Stomach (tissue), 8 donors: ENCODE measurements at regions not wholly inside any gene's neighbourhood (a gene's known extent, or its start where the extent isn't known, plus 50 kb on each side); places are given as distances from the start of the nearest gene placed in this dataset.
A peak's percentile ranks its signal among the peaks of the same experiment; 100 is the strongest.

Experiments used
- DNase-seq, 2 donors: peaks; one replicate each; pipeline versions ENCODE4 v3.0.0 to v3.0.0-alpha.2; 2013 to 2019
- H3K27ac ChIP-seq, 5 donors: fragments of 200-600 bp in 4 of 5; sonication (generic) in 4 of 5; one replicate each; pipeline ENCODE4 v1.5.1; 2013 to 2019; ENCODE audit warnings: mild to moderate bottlenecking in 1 of 5, moderate library complexity in 1 of 5
- H3K27me3 ChIP-seq, 3 donors: fragments of 200-600 bp; sonication (generic); one replicate each; pipeline ENCODE4 v1.5.1; 2017 to 2019; ENCODE audit warnings: mixed run types in 1 of 3
- H3K36me3 ChIP-seq, 4 donors: fragments of 200-600 bp; sonication (generic); 1 replicate in 3 of 4; 2 replicates in 1 of 4; pipeline ENCODE4 v1.5.1; 2016 to 2019
- H3K4me1 ChIP-seq, 4 donors: fragments of 200-600 bp; sonication (generic); one replicate each; pipeline ENCODE4 v1.5.1; 2016 to 2019
- H3K4me3 ChIP-seq, 4 donors: fragments of 200-600 bp; sonication (generic) in 3 of 4; one replicate each; pipeline ENCODE4 v1.5.1; 2016 to 2019; ENCODE audit warnings: mild to moderate bottlenecking in 1 of 4
- H3K9me3 ChIP-seq, 4 donors: fragments of 200-600 bp; sonication (generic); one replicate each; pipeline ENCODE4 v1.5.1; 2016 to 2019
- CTCF ChIP-seq, 7 experiments: fragments of 450-650 bp in 4 of 7; fragments of 200-600 bp in 3 of 7; sonication (generic) in 3 of 7; IDR thresholded peaks; one replicate each; pipeline ENCODE4 v1.5.1; 2016 to 2019; ENCODE audit warnings: antibody characterized with exemption in 7 of 7, control low read depth in 2 of 7, mild to moderate bottlenecking in 1 of 7
- EP300 ChIP-seq: sonication (generic); formaldehyde crosslinking; IDR thresholded peaks from one replicate; pipeline ENCODE4 v1.6.1; 2017; ENCODE audit warnings: antibody characterized with exemption
- POLR2A ChIP-seq, 4 donors: fragments of 450-650 bp; IDR thresholded peaks; one replicate each; pipeline ENCODE4 v1.6.1; 2016; ENCODE audit warnings: antibody characterized with exemption in 4 of 4, control low read depth in 2 of 4, mild to moderate bottlenecking in 1 of 4, moderate library complexity in 1 of 4
- POLR2AphosphoS5 ChIP-seq, 3 donors: sonication (generic); formaldehyde crosslinking; IDR thresholded peaks; one replicate each; pipeline ENCODE4 v1.6.1; 2016; ENCODE audit warnings: antibody characterized with exemption in 3 of 3
- WGBS, 5 donors: extraction: QIAGEN DNeasy Blood & Tissue Kit in 3 of 5; methylation state at CpG; one replicate each; pipeline versions ENCODE4 v1.1.5 to v1.1.7; 2013 to 2018; 5-methylcytosine and 5-hydroxymethylcytosine counted together
- intact Hi-C: fragments of 100-400 bp; cut with DNase I; formaldehyde crosslinking; loops from one replicate; pipeline ENCODE4 v1.15.1; 2023; ENCODE audit warnings: low total_unique reads
- donor health status: healthy with polysubstance abuse.
- donor health status: Bipolar disorder and iron deficiency.
- donor health status: healthy.

DNA sequence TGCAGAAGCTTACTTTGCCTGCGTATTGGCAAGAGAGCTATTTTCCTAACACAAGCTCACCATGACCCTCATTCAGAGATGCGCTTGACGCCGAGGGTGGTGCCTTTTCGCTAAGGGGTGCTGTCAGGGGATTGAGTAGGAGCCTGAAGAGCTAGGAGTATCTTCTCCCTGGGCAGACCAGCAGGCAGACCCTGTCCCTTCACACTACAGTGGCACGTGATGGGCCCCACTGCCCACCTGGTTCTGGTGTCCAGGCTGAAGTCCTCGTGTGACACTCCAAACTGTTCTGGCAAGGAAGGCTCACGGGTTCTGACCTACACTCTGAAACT is 198.3 kb downstream of the AUH start:
- no peak for DNase-seq
- TF ChIP-seq POLR2A (IDR thresholded peaks at IDR 0.05) (no peak), CTCF (IDR thresholded peaks at IDR 0.05) (no peak), EP300 (no peak), POLR2AphosphoS5 (IDR thresholded peaks at IDR 0.05) (no peak)
- no peak overlapping the region for H3K4me3 ChIP-seq
- peaks cover 15 to 56% (median 31%) of the 10 kb centered on the region in 4 donors for H3K4me1 ChIP-seq
- H3K36me3 ChIP-seq, result no peaks in the 10 kb centered on the region
- no peaks in the 10 kb centered on the region for H3K27me3 ChIP-seq
- WGBS, 5 donors, result 78 to 84% (median 80%) methylated on average over 8 of the region's 8 CpGs
- intact Hi-C loops, result no loop called here
- peak overlapping the region; percentile 39 to 75 (median 59) for H3K27ac ChIP-seq
- no peaks in the 10 kb centered on the region for H3K9me3 ChIP-seq

- Histone ChIP-seq H3K4me3 (no peak overlapping the region), H3K36me3 (no peaks in the 10 kb centered on the region), H3K27ac (peak overlapping the region; percentile 39 to 75 (median 59)), H3K27me3 (no peaks in the 10 kb centered on the region), H3K9me3 (no peaks in the 10 kb centered on the region), H3K4me1 (peaks cover 15 to 56% (median 31%) of the 10 kb centered on the region in 4 donors)
- 83 to 94% (median 87%) methylated on average over 17 of the region's 17 CpGs for WGBS, 5 donors
- DNase-seq, result no peak
- intact Hi-C loops, result no loop called here
- no peak for TF ChIP-seq CTCF (IDR thresholded peaks at IDR 0.05)
- no peak for TF ChIP-seq EP300
- TF ChIP-seq POLR2A (IDR thresholded peaks at IDR 0.05), result no peak
- no peak for TF ChIP-seq POLR2AphosphoS5 (IDR thresholded peaks at IDR 0.05)
Observed at GRCh38 chr9:91163773-91164471, 197.8 kb downstream of the AUH start.
